GM13976 (cell line): ENCODE measurements at regions not wholly inside any gene's neighbourhood (a gene's known extent, or its start where the extent isn't known, plus 50 kb on each side); places are given as distances from the start of the nearest gene placed in this dataset.

Experiments
- DNase-seq: peaks from one replicate; pipeline ENCODE4 v3.0.0; 2012; ENCODE audit warnings: low spot score
- in situ Hi-C: fragments of 300-500 bp; cut with MboI; formaldehyde crosslinking; loops from one replicate; pipeline ENCODE4 v1.12.0; 2022; ENCODE audit warnings: low sequenced_read_pairs, mixed read lengths, inconsistent platforms; ENCODE audit not compliant: unreplicated experiment
- TF ChIP-seq, protein P1 (sequence below): IDR thresholded peaks from 2 replicates; pipeline ENCODE4 v1.5.1; 2012; ENCODE audit warnings: borderline replicate concordance, mild to moderate bottlenecking; ENCODE audit not compliant: insufficient read depth; ENCODE audit errors: extremely low read depth, missing control alignments, control extremely low read depth

DNA sequence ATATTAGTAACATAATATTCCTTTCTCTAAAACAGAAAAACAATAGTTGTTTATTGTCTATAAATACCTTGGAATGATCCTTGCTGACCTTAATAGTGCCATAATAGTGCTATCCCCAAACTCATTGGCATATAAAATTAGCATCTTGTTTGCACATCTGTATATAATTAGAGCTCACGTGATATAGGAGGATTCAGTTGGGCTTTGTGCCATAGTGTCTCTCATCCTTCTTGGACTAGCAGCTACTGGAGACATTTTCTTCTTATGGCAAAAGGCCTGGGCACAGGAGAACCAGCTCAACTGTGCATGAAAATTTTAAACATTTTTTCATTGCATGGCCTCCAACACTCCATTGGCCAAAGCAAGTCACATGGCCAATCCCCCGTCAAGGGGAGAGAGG lies 342.5 kb downstream of the SPATA31D1 start:
- in situ Hi-C loops = no loop called here

DNA sequence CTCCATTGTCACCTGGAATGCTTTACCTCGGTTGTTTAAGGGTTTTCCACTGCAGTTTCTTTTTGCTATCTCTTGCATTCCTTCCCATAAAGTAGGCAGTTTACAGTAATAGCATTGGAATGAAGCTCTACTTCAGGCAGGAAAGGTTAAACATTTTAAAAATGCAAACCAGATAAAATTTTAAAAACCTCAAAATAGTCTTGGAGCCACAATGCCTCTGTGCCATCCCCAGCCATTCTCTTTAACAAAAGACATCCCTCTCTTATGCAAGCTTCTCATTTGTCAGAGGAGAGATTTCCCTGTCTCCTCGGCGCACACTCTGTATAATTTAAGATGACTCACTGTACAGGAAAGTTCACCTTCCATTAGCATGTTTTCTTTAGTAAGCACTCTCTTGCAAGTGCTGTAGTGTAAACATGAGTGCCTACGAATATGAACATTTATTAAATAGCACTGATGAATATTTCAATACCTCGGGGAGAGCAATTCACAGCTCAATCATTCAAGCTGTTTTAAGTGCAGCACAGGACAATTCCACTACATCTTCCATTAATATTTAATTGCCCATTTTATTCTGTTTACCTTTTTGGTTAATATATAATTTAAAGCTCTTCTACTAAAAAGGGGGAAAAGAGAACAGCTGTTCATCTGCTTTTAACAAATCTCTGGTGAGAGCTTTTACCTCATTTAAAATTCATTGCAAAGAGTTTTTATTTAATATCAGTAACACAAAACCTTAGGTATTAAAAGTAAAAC lies 343.6 kb downstream of the SPATA31D1 start:
- in situ Hi-C loops = no loop called here
- TF ChIP-seq, protein P1, sequence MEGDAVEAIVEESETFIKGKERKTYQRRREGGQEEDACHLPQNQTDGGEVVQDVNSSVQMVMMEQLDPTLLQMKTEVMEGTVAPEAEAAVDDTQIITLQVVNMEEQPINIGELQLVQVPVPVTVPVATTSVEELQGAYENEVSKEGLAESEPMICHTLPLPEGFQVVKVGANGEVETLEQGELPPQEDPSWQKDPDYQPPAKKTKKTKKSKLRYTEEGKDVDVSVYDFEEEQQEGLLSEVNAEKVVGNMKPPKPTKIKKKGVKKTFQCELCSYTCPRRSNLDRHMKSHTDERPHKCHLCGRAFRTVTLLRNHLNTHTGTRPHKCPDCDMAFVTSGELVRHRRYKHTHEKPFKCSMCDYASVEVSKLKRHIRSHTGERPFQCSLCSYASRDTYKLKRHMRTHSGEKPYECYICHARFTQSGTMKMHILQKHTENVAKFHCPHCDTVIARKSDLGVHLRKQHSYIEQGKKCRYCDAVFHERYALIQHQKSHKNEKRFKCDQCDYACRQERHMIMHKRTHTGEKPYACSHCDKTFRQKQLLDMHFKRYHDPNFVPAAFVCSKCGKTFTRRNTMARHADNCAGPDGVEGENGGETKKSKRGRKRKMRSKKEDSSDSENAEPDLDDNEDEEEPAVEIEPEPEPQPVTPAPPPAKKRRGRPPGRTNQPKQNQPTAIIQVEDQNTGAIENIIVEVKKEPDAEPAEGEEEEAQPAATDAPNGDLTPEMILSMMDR = no peak
- DNase-seq = no peak

More for the DNA sequence above, 342.5 kb downstream of the SPATA31D1 start:
- TF ChIP-seq, protein P1 = no peak
- no peak for DNase-seq

DNA sequence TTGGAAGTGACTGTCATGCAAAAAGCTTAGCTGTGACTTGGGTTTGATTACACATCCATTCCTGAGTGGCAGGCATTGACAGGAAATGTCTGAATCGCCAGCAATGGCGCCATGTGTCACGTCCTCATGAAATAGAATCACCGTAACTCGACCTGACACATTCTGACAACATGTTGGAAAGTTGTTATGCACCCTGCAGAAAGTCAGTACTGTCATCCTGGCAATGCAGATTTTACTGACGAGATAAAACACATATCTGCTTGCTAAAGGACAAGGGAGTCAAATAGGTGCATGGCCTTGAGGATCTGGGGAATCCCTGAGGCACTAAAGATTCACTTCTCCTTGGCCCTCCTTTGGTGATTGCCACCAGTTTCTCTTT lies 344.2 kb downstream of the SPATA31D1 start:
- in situ Hi-C loops = no loop called here
- no peak for DNase-seq

DNA sequence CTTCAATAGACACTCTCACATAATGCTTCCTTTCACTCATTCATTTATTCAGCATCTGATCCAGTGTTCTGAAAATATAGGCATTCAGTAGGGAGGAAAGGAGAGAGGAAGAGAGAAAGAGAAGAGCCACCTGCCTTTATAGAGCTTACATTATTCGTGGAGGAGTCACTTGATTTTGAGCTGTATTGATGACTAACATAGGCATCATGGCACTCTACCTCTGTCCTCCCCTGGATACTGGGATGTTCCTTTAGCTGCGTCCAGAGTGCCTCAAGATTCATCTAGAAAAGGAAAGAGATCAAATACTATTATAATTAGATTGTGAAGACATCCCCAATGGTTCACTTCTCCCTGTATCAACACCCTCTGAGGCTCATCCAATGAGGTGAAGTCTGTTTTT lies 345.1 kb downstream of the SPATA31D1 start:
- DNase-seq = no peak
- in situ Hi-C loops = no loop called here
- TF ChIP-seq, protein P1 = no peak

More for the DNA sequence above, 344.2 kb downstream of the SPATA31D1 start:
- TF ChIP-seq, protein P1 = no peak

DNA sequence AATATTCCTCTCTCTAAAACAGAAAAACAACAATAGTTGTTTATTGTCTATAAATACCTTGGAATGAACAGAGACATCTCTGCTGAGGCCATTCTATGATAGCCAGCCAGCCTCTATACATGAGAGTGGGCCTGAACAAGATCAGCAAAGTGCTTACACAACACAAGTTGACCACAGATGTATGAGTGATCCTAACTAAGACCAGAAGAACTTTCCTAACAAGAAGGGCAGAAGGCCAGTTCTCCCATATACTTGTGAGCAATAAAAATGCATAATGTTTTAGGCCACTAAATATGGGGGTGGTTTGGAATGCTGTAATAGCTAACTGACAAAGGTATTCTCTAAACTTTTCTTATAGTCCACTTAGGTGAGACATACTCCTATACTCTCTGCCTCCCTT lies 345.7 kb downstream of the SPATA31D1 start:
- TF ChIP-seq, protein P1 = no peak
- in situ Hi-C loops = no loop called here
- no peak for DNase-seq

DNA sequence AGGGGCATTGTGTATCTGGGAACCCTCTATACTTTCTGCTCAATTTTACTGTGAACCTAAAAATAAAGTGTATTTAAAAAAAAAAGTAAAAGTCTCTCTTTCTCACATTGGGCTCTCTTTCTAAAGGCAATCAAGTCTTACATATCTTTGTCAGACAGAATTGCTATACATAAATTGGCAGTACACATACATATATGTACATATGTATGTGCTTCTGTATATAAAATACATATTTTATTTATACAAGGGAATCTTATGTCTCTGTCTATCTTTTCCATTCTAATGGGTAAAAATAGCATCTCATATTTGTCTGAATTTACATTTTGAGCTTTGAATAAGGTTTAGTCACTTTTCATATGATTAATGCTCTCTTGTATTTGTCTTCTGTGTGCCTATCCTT lies 348.8 kb downstream of the SPATA31D1 start:
- TF ChIP-seq, protein P1 = no peak
- DNase-seq = no peak
- in situ Hi-C loops = no loop called here
